Esophagus muscularis mucosa (tissue), 4 donors: ENCODE measurements at regions not wholly inside any gene's neighbourhood (a gene's known extent, or its start where the extent isn't known, plus 50 kb on each side); places are given as distances from the start of the nearest gene placed in this dataset.

Experiments
- EP300 ChIP-seq: sonication (generic); formaldehyde crosslinking; IDR thresholded peaks from one replicate; pipeline ENCODE4 v1.6.1; 2017; ENCODE audit warnings: antibody characterized with exemption
- POLR2A ChIP-seq: fragments of 450-650 bp; IDR thresholded peaks from one replicate; pipeline ENCODE4 v1.6.1; 2017; ENCODE audit warnings: antibody characterized with exemption, moderate library complexity, mild to moderate bottlenecking, low read depth
- POLR2AphosphoS5 ChIP-seq, 2 donors: sonication (generic); formaldehyde crosslinking; IDR thresholded peaks; one replicate each; pipeline ENCODE4 v1.6.1; 2017; ENCODE audit warnings: antibody characterized with exemption in 2 of 2
- TF ChIP-seq, protein P1 (sequence below), 3 experiments: fragments of 200-600 bp in 2 of 3; fragments of 450-650 bp in 1 of 3; sonication (generic) in 2 of 3; IDR thresholded peaks; one replicate each; pipeline ENCODE4 v1.5.1; 2017 to 2019; ENCODE audit warnings: antibody characterized with exemption in 3 of 3, mild to moderate bottlenecking in 2 of 3, moderate library complexity in 1 of 3

GRCh38 chr21:38741950-38742256, 63.8 kb upstream of the ETS2 start:
- TF ChIP-seq POLR2A, result no peak
- TF ChIP-seq, protein P1, sequence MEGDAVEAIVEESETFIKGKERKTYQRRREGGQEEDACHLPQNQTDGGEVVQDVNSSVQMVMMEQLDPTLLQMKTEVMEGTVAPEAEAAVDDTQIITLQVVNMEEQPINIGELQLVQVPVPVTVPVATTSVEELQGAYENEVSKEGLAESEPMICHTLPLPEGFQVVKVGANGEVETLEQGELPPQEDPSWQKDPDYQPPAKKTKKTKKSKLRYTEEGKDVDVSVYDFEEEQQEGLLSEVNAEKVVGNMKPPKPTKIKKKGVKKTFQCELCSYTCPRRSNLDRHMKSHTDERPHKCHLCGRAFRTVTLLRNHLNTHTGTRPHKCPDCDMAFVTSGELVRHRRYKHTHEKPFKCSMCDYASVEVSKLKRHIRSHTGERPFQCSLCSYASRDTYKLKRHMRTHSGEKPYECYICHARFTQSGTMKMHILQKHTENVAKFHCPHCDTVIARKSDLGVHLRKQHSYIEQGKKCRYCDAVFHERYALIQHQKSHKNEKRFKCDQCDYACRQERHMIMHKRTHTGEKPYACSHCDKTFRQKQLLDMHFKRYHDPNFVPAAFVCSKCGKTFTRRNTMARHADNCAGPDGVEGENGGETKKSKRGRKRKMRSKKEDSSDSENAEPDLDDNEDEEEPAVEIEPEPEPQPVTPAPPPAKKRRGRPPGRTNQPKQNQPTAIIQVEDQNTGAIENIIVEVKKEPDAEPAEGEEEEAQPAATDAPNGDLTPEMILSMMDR (IDR thresholded peaks at IDR 0.05), result no peak
- no peak for TF ChIP-seq EP300
- no peak for TF ChIP-seq POLR2AphosphoS5 (IDR thresholded peaks at IDR 0.05)
